T-helper 1 cell (primary cell): ENCODE measurements at regions not wholly inside any gene's neighbourhood (a gene's known extent, or its start where the extent isn't known, plus 50 kb on each side); places are given as distances from the start of the nearest gene placed in this dataset.
"Not testable (repeated sequence)": the region's sequence is repeated elsewhere in the genome, so short reads cannot be mapped to it uniquely, and the experiment has no call there.

Experiments
- DNase-seq, 5 donors: peaks; one replicate each; pipeline ENCODE4 v3.0.0-alpha.2; 2012 to 2020

GRCh38 chr18:45322343-45322742 is 292.9 kb upstream of the SLC14A2 start:
- DNase-seq = no peak

DNA sequence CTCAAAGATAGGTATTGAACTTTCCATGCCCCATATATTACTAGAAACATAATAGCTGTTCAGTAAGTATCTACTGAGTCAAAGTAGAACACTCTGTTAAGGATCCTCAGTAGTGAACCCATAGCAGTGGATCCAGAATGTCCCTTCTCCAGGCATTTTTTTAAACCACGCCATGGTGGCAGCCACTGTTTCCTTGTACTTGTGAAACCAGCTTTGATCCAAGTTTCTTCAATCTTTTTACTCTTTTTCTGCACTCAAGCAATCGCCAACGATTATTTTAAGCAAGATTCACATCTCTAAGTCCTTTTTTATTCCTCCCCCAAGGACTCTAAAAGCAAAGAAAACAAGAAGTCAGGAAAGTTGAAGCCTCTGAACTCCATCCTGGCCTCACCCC is 291.2 kb upstream of the SLC14A2 start:
- no peak for DNase-seq

- DNase-seq = no peak
Observed at GRCh38 chr18:45324495-45325113, 290.7 kb upstream of the SLC14A2 start.

DNA sequence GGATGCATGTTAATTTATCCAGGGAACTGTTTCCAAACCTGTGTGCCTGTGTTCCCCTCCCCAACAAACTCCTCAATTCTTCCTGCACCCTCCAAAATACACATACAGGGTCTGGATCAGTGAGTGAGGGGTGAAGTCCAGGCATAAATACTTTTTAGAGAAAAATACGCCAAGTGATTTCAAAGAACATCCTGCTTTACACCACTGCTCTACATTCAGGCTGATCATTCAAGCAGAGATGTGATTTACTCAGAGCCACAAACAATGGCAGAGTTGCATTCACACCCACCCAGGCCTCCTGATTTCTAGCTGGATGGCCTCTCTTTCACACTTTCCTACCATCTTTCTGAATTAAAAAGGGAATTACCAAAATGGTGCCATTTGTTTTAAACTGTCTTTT is 289.5 kb upstream of the SLC14A2 start:
- no peak for DNase-seq

DNA sequence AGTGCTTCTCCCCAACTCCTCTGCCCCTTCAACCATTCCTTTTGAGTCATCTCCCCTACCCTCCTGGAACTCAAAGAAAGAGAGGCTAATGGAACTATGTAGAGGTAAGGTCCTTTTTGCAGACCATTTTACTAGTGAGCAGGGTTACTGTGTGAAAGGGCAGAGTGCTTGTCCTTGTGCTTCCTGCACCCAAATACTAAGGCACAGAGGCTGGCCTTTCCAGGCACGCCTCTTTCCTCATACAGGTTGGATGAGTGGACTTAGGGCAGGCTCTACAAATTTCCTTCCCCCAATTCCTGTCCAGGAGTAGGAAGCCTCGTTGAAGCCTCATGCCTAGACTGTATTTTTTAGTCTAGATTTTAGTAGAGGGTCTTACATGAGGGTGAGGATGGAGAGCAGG is 288.8 kb upstream of the SLC14A2 start:
- DNase-seq = no peak

DNA sequence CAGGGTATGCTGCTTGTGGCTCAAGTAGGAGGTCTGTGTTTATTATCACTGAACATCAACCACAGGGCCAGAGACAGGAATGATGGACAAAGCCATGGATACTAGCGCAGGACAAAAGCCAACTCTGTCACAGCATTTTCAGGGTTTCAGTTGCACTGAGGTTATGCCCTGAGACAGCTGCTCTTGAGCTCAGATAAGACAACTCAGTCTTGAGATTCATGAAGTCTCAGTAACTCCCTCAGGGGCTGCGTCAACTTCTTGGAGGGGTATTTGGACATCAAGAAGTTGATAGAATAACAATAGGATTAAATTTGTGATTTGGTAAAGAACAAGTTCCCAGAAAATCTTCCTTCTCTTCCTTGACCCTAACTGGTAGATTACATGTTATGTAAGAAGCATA is 287.0 kb upstream of the SLC14A2 start:
- DNase-seq = no peak

- DNase-seq = no peak
Observed at GRCh38 chr18:45328811-45329210, 286.5 kb upstream of the SLC14A2 start.

DNA sequence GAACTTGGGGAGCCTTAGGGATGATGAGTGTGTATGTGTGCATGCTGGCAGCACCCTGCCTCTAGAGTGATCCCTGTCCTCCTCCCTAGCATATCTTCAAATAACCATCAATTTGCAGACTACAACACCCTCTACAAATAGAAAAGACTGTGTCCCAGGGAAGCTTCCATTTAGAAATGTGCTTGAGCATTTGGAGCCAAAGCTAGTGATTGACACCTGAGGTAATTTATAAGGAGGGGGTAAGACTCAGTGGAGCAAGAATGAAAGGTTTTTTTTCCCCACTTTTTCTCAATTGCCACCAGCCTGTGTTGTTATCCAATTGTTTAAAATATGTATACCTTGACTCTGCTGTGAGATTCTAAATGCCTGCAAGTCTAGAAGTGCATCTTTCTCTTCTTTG is 286.0 kb upstream of the SLC14A2 start:
- no peak for DNase-seq

- DNase-seq = no peak
Observed at GRCh38 chr18:45330170-45330594, 285.1 kb upstream of the SLC14A2 start.

GRCh38 chr18:45332871-45333270 is 282.4 kb upstream of the SLC14A2 start:
- DNase-seq = no peak

DNA sequence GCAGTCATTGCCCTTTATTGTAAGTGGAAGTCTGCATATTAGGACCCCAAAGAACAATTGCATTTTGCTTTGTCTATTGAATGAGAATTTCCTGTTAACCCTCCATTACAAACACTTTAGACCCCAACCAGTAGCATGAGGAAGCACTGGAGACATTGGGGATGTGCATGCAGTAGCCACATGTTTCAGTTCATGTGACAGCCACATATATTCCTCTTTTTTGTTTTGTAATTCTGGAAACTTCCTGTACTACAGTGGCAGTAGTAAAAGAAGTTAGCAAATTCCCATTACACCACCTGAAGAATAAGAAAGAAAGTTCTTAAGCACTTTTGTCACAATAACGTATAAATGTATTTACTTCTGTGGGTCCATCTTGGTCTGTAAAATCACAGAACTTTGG is 281.1 kb upstream of the SLC14A2 start:
- DNase-seq = no peak

DNA sequence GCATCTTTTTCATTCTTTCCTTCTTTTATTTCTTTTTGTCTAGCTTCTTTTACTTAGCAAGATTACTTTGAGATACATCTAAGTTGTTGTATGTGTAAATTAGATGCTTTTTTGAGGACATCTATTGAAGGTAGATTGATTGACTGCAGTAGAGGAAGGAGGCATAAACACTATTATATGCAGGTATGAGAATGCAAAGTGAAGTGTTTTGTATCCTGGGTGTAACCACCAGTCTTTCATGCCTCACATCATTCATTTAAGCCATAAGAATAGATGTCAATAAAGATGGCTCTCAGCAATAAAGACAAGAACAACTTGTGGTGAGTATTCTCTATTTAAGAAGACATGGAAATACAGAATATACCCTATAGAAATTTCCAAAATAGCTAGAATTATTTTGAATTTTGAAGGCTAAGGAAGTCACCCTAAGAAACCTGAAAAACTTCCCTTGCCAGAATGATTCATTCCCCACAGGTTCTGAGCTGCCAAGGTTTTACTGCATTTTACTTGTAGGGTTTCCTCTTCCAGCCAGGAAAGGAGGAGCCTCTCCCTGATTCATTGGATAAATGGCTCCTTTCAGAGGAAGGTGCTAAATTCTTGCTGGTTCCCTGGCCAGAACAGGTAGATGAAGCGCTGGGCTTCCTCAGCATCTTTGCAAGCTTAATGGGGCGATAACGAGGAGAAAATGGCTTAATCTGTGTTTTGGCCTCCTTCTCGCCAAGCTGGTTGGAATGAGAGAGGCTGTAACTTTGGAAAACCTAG is 279.8 kb upstream of the SLC14A2 start:
- no peak for DNase-seq

- DNase-seq = no peak
Observed at GRCh38 chr18:45336448-45336847, 278.8 kb upstream of the SLC14A2 start.

DNA sequence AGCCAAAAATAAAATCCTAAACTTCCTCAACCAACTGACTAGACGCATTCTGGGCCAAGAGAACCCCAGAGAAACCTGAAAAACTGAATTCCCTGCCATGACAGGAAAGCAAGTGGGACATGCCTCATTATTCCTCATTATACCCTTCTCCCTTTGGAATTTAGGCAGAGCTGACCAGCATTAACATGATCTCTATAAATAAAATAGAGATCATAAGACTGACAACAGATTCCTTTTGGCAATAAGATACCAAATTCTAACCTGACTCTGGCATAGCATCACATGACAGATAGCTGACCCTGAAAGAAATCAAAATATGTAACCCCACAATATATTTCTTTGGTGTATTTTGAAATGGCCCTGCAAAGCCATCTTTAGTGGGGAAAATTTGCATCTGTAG is 277.8 kb upstream of the SLC14A2 start:
- DNase-seq = no peak

GRCh38 chr18:45339810-45340550 is 275.3 kb upstream of the SLC14A2 start:
- no peak for DNase-seq

- DNase-seq = no peak
Observed at GRCh38 chr18:45340884-45341283, 274.4 kb upstream of the SLC14A2 start.

GRCh38 chr18:45341454-45341853 is 273.8 kb upstream of the SLC14A2 start:
- no peak for DNase-seq

- no peak for DNase-seq
Observed at GRCh38 chr18:45342166-45342565, 273.1 kb upstream of the SLC14A2 start.

- no peak for DNase-seq
Observed at GRCh38 chr18:45342653-45343052, 272.6 kb upstream of the SLC14A2 start.

- no peak for DNase-seq
Observed at GRCh38 chr18:45343365-45343764, 271.9 kb upstream of the SLC14A2 start.

DNA sequence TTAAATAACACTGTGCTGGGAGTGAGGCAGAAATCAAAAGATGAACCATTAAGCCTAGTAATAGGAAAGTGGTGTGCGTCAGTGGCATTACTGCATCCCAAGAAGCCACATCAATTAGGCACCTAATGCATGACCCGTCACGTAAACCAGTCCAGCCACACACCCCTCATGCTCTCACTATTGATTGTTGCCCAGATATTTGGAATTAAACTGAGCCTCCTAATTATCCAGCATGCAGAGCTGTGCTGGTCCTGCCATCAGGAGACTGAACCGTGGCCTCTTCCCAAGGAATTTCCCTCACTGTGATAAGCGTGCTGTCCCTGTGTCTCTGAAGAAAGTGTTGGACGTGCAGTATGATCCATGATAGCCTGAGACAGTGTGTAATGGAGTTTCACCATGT is 270.6 kb upstream of the SLC14A2 start:
- not testable (repeated sequence) for DNase-seq

- no peak for DNase-seq
Observed at GRCh38 chr18:45349019-45349418, 266.3 kb upstream of the SLC14A2 start.

DNA sequence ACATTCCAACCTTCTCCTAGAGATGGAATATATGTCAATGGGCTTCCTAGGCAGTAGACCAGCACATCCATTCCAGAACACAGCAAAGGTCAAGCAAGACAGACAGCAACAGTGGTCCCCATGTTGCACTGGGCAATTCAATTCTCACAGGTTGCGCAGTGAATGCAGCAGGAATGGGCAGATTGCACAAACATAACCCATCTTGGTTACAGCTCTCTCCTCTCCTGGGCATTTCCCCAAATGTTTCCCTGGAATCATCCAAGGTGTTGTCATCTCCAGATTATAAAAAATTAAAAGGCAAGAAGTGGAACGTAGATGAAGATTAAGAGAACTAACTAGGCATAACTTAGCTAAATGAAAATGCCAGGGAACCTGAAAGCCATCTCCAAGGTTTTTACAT is 265.8 kb upstream of the SLC14A2 start:
- DNase-seq = no peak
